ENCODE measurements at regions not wholly inside any gene's neighbourhood (a gene's known extent, or its start where the extent isn't known, plus 50 kb on each side); places are given as distances from the start of the nearest gene placed in this dataset.

DNA sequence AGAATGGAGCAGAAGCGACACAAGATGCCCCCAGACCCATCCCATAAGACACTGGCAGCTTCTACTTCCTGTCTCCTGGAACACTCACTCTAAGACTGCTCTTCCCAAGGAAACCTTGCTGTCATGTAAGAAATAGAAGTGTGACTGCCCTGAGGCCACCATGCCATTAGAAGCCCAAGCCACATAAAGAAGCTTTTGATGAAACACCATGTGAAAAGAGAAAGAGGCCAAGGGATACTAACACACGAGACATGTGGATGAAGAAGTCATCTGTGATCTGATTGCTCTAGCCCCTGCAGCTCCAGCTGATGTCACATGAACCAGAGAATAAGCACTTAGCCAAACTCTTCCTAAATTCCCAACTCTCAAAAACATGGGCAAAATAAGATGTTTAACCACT lies 117.9 kb upstream of the PCSK2 start:
- DNase-seq (ENCODE audit: low read depth) = no peak

- DNase-seq (ENCODE audit: low read depth) = no peak
Observed at GRCh38 chr20:17109307-17109706, 117.5 kb upstream of the PCSK2 start.

DNA sequence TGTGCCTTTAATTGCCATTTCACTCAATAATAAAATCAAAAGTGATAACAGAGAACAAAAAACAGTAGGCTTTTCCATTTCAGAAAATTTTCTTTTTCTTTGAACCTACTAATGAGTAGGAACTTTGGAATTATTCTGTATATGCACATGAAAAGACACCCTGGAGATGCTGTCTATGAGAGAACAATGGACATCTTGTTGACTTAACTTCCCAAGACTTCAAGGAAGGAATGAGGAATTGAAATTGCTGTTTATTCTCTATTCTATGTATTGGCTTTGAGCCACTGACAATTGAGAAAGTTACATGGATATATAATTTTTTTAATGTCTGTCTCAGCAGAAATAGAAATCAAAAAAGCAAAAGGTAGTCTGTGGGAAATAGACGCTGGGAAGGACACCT lies 98.6 kb upstream of the PCSK2 start:
- no peak for DNase-seq (ENCODE audit: low read depth)

DNA sequence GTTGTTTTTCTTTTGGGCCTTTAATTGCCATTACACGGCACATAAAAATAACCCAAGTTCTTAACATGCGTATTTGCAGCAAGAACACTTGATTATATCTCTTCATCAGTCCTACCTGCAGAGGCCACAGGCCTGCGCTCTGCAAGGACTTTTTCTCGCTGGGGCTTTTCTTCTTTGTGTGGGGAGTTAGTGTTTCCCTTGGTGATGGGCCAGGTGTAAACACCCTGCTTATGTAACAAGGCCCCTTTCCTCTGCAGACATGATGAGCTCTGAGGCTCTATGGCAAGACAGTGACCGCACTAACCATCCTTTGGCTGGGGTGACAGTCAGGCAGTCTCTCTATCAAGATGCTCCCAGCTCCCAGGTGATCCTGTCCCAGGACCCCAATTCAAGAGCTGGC lies 97.8 kb upstream of the PCSK2 start:
- DNase-seq (ENCODE audit: low read depth) = no peak

GRCh38 chr20:17137692-17138091 lies 89.1 kb upstream of the PCSK2 start:
- DNase-seq (ENCODE audit: low read depth) = no peak

DNA sequence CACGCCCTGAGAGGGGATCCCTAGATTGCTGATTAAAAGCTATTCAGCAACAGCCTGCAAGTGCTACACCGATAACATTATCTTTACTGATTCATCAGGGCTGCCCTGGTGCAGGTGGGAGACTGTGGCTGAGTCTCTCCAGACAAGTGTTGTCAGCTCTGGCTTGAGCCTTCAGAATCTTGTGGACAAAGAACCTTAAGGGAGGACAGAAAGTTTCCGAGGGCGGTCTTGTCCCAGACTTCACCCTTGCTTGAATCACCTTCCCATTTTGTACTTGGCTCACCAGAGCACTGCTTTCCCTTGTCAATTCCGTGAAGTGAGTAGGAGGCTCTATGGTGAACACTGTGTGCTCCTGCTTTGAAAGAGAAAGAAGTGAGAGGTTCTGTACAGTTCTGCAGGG lies 88.6 kb upstream of the PCSK2 start:
- DNase-seq (ENCODE audit: low read depth) = no peak

- DNase-seq (ENCODE audit: low read depth) = no peak
Observed at GRCh38 chr20:17140894-17141293, 85.9 kb upstream of the PCSK2 start.

GRCh38 chr20:17141568-17141967 lies 85.3 kb upstream of the PCSK2 start:
- no peak for DNase-seq (ENCODE audit: low read depth)

DNA sequence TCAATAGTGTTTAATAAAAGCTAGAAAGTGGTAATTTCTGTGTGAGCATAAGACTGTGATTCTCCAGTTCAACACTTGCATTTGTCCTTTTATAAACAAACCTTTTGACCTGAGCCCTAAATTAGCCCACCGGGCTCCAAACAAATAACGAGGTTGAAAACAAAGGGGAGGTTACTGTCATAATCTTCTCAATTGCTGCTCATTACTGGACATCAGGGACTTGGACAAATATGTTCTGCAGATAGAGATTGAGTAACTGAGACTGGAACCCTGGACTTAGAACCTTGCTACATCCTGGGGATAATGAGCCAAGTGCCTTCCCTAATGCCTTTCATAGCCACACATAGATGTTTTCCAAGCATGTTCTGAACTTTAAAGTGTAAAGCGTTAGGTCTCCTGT lies 84.2 kb upstream of the PCSK2 start:
- DNase-seq (ENCODE audit: low read depth) = no peak

DNA sequence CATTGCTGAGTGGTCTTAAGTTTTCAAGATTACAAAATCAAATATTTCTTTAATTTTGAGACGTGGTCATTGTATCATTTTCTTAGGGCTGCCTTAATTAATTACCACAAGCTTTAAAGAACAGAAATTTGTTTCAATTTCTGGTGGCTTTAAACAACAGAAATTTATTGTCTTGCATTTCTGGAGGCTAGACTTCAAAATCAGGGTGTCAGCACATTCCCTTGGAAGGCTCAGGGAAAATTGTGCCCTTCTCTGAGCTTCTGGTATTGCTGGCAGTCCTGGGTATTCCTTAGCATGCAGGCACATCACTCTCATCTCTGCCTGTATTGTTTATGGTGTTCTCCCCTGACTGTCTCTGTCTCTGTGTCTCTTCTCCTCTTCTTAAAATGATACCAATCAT lies 76.0 kb upstream of the PCSK2 start:
- no peak for DNase-seq (ENCODE audit: low read depth)

DNA sequence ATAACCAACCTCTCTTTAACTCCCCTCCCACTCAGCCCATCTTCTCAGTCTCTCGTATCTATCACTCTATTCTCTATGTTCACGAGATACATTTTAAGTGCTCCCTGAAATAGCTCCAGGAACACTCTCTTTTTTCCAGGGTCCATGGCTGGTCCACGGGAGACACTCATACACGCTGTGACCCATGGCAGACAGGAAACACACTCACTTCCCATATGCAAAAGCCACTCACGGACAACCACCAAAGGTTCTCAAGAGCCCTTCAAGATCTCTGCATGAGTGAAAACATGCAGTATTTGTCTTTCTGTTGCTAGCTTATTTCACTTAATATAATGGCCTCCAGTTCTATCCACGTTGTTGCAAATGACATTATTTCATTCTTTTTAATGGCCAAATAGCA lies 71.4 kb upstream of the PCSK2 start:
- DNase-seq (ENCODE audit: low read depth) = no peak

DNA sequence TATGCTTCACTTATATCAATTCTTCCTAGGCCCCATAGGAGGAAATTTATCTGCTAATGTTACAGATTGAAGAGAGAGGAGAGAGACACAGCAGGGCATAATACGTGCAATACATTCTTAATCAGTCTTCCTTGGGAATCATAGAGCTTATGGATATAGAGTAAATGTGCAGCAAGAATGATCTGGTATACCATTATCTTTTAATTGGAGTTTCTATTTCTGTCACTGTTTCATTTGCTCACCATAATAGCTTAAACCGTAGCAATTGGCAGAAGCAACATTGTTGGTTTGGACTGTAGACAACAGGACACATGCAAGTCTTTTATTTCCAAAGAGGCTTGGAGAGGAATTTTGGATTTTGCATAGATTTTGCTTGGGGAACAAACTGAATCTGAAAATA lies 68.1 kb upstream of the PCSK2 start:
- no peak for DNase-seq (ENCODE audit: low read depth)

GRCh38 chr20:17161673-17162481 lies 65.0 kb upstream of the PCSK2 start:
- DNase-seq (ENCODE audit: low read depth) = no peak

- DNase-seq (ENCODE audit: low read depth) = no peak
Observed at GRCh38 chr20:17168026-17168612, 58.7 kb upstream of the PCSK2 start.

- no peak for DNase-seq (ENCODE audit: low read depth)
Observed at GRCh38 chr20:17169585-17170136, 57.2 kb upstream of the PCSK2 start.

- no peak for DNase-seq (ENCODE audit: low read depth)
Observed at GRCh38 chr20:17171746-17172280, 55.0 kb upstream of the PCSK2 start.

DNA sequence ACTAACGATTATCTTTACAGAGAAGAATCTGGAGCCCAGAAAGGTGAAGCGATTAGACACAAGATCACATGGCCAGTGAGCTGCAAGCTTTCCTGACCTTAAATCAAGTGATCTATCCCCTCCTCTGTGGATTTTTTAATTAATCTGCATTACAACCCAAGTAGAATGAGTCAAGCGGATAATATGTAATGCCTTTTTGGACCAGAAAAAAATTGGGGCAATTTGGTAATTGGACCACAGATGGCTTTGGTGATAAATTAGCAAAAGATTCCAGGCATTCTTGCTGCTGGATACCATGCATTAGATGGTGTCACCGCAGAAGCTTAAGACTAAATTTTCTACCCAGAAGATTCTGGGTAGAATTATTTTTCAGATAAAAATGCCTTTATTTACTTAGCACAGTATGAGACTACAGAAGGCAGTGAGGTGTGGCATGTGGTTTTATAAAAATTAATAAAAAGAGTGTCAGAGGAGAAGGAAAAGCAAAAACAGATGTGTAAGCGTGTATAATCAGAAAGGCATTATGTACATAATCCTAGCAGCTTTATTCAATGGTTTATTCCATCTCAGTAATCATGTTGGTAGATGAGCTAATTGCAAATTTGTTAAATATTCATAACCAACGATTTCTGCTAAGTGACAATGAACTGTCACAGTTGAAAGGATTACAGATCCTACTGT lies 53.9 kb upstream of the PCSK2 start:
- no peak for DNase-seq (ENCODE audit: low read depth)
